HFFc6 (cell line): ENCODE measurements at regions not wholly inside any gene's neighbourhood (a gene's known extent, or its start where the extent isn't known, plus 50 kb on each side); places are given as distances from the start of the nearest gene placed in this dataset.

Experiments
- DNase-seq: peaks from one replicate; pipeline ENCODE4 v3.0.0-alpha.2; 2018
- H3K27ac Mint-ChIP-seq: 2 replicates; pipeline ENCODE4 v1.8.0; 2020; ENCODE audit warnings: mild to moderate bottlenecking, mixed read lengths
- H3K27me3 Mint-ChIP-seq: 2 replicates; pipeline ENCODE4 v1.8.0; 2021; ENCODE audit warnings: mild to moderate bottlenecking, moderate library complexity, mixed read lengths; ENCODE audit not compliant: insufficient read depth
- H3K36me3 Mint-ChIP-seq: 2 replicates; pipeline ENCODE4 v1.8.0; 2021; ENCODE audit warnings: low read depth, mixed read lengths
- H3K4me1 Mint-ChIP-seq: 2 replicates; pipeline ENCODE4 v1.8.0; 2020; ENCODE audit warnings: low read depth, mixed read lengths
- H3K4me3 Mint-ChIP-seq: 2 replicates; pipeline ENCODE4 v1.8.0; 2020; ENCODE audit warnings: mild to moderate bottlenecking, moderate library complexity, mixed read lengths
- H3K9me3 Mint-ChIP-seq: 2 replicates; pipeline ENCODE4 v1.8.0; 2020; ENCODE audit warnings: mild to moderate bottlenecking, mixed read lengths
- CTCF ChIP-seq: fragments of 200-600 bp; sonication (generic); IDR thresholded peaks from 2 replicates; pipeline ENCODE4 v1.5.0; 2021; ENCODE audit warnings: antibody characterized with exemption, mild to moderate bottlenecking

DNA sequence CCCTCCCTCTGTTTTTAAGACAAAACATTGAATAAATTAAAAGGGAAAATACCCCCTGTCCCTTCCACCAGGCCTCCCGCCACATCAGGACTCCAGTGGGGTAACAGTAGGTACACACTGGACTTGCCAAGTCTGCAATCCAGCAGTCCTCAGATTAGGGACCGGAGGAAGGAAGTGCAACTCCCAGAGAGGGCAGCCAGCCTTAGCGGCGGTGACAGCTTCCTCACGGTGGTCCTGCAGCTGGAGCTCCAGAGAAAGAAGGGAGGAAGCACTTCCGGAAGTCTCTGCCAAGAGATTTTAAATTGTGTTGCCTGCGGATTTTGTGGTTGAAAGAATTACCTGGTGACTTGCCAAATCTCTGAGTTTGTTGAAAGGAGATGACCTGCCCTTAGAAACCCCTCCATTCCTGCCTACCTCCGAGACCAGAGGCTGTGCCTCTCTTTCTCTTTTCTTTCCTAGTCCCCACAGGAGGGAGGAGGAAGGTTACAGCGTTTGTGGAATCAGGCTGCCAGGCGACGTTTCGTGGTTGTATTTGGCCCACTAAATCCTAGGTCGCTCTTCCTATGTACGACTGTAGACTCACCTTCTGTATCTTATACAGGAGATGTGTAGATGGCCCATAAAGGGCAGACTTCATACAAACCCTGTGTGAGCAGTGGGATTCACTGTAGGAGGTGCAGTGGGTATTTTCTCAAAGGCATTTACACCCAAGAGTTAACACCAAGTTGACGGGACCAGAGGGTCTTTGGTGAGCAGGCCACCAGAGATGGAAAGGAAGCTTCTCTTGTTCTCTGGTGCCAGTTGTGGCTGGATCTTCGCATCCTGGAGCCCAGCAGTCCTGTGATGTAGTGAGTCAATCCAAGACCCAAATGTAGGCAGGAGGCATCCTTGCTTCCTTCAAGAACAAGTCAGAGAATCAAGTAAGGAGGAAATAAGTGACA, 77.9 kb downstream of the INSIG1 start:
- Mint-ChIP-seq H3K36me3 (peaks cover 4% of the 10 kb centered on the region; the same call in 1 of the 2 replicates), H3K27ac (no peak overlapping the region), H3K4me3 (no peak overlapping the region), H3K27me3 (peaks cover 71% of the 10 kb centered on the region), H3K9me3 (no peaks in the 10 kb centered on the region; the same call in 1 of the 2 replicates), H3K4me1 (peaks cover 8% of the 10 kb centered on the region; the same call in 1 of the 2 replicates)
- no peak for TF ChIP-seq CTCF
- no peak for DNase-seq

DNA sequence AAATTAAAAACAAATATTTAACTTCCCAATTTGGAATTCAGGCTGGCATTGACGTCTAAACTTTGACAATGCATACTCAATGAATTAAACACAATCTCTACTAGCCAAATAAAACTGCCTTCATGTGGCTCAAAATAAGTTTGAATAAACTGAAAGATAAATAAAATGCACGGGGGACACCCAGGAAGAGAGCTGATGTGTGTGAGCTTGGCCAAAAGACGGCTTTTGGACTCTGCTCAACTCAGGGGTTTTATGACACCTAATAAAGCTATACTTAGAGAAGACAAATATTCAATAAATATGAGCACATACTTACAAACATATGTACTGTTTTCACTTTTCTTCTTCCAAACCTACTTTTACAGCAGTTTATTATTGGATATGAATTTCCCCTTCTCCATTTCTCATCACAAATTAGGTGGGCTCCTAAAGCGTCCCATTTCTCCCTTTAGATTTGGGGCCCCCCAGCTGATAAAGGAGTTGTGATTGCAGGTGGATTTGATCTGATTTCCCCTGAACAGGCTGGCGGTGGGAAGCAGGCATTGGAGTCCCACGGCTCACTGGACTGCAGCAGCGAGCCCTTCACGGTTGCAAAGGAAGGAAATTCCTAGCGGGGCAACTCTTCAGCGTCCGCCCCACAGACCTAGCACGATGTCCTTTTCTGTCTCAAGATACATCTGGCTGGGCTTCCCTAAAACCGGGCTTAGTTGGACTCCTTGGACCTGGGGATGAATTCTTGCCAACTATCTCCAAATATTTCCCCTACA, 79.6 kb downstream of the INSIG1 start:
- TF ChIP-seq CTCF = no peak
- Mint-ChIP-seq H3K36me3 (peaks cover 4% of the 10 kb centered on the region; the same call in 1 of the 2 replicates), H3K27me3 (peaks cover 70% of the 10 kb centered on the region), H3K9me3 (no peaks in the 10 kb centered on the region; the same call in 1 of the 2 replicates), H3K4me1 (peaks cover 8% of the 10 kb centered on the region; the same call in 1 of the 2 replicates), H3K4me3 (peak overlapping the region; percentile 70), H3K27ac (no peak overlapping the region)
- no peak for DNase-seq

GRCh38 chr7:155377838-155378579, 79.9 kb upstream of the EN2 start:
- H3K36me3 Mint-ChIP-seq = peaks cover 4% of the 10 kb centered on the region; the same call in 1 of the 2 replicates
- TF ChIP-seq CTCF = no peak
- peaks cover 65% of the 10 kb centered on the region for H3K27me3 Mint-ChIP-seq
- peak overlapping the region; percentile 70 for H3K4me3 Mint-ChIP-seq
- peaks cover 7% of the 10 kb centered on the region; the same call in 1 of the 2 replicates for H3K4me1 Mint-ChIP-seq
- H3K27ac Mint-ChIP-seq = no peak overlapping the region
- no peaks in the 10 kb centered on the region; the same call in 1 of the 2 replicates for H3K9me3 Mint-ChIP-seq
- no peak for DNase-seq

- H3K27ac Mint-ChIP-seq = no peak overlapping the region
- H3K4me1 Mint-ChIP-seq = peaks cover 2% of the 10 kb centered on the region; the same call in 1 of the 2 replicates
- peaks cover under 1% of the 10 kb centered on the region; the same call in 1 of the 2 replicates for H3K36me3 Mint-ChIP-seq
- H3K9me3 Mint-ChIP-seq = no peaks in the 10 kb centered on the region; the same call in 1 of the 2 replicates
- H3K27me3 Mint-ChIP-seq = peaks cover 65% of the 10 kb centered on the region
- no peak for TF ChIP-seq CTCF
- no peak overlapping the region for H3K4me3 Mint-ChIP-seq
- DNase-seq = no peak
Observed at GRCh38 chr7:155378580-155378934, 79.4 kb upstream of the EN2 start.
